GM12873 (cell line): ENCODE measurements at regions not wholly inside any gene's neighbourhood (a gene's known extent, or its start where the extent isn't known, plus 50 kb on each side); places are given as distances from the start of the nearest gene placed in this dataset.

ENCODE experiments used
- TF ChIP-seq, protein P1 (sequence below): IDR thresholded peaks from 2 replicates; pipeline ENCODE4 v1.5.1; 2012; ENCODE audit warnings: low read depth, mild to moderate bottlenecking, moderate library complexity, low read length, control low read depth; ENCODE audit not compliant: insufficient read depth; ENCODE audit errors: missing control alignments

DNA sequence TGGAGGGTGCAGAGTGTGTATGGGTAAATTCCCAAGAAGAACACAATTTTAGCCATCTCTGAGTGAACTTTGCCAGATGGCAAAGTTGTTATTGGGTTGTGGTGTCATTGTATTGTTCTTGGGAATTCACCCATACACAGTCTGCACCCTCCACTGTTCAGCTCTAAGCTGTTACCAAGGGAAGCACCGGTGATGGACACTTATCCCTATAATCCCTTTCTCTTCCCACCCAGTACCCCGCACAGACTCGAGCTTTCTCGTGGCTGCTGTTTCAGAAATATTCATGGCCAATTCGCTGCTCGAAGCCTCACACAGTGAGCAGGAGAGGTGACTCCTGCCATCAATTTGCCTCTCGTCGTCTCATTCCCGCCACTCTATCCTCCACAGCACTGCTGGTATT, 95.7 kb upstream of the PALMD start:
- TF ChIP-seq, protein P1, sequence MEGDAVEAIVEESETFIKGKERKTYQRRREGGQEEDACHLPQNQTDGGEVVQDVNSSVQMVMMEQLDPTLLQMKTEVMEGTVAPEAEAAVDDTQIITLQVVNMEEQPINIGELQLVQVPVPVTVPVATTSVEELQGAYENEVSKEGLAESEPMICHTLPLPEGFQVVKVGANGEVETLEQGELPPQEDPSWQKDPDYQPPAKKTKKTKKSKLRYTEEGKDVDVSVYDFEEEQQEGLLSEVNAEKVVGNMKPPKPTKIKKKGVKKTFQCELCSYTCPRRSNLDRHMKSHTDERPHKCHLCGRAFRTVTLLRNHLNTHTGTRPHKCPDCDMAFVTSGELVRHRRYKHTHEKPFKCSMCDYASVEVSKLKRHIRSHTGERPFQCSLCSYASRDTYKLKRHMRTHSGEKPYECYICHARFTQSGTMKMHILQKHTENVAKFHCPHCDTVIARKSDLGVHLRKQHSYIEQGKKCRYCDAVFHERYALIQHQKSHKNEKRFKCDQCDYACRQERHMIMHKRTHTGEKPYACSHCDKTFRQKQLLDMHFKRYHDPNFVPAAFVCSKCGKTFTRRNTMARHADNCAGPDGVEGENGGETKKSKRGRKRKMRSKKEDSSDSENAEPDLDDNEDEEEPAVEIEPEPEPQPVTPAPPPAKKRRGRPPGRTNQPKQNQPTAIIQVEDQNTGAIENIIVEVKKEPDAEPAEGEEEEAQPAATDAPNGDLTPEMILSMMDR: no peak

DNA sequence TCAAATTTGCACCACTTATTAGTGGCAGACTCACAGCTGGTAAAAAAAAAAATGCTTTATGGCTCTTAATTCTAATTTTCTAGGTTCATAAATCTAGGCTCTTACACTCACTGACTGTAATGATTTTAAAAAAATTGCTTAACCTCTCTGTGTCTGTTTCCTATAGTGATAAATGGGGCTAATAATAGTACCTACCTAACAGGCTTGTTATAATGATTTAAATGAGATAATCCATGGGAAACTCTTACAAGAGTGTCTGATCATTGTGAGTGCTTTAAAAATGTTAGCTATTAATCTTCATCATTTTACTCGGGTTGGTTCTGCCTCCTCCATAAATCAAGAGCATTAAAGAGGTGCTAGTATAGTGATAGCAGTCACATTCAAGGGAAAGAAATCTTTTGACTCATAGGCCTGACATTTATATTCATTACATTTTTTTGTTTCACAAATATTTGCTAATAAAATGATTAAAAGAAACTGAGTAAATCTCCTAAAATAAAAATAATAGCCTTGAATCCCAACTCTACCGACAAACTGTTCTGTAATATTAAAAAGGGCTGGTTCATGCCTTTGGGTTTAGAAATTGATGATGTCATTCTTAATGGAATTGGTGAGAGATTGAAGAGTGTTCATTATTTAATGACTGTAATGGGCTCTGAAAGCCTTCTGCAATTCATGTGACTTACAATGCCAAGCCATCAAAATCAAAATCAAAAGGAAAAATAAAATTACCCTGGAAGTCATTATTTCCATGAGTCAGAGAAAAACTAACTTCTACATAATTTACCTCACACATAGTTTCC, 93.9 kb upstream of the PALMD start:
- TF ChIP-seq, protein P1: no peak

DNA sequence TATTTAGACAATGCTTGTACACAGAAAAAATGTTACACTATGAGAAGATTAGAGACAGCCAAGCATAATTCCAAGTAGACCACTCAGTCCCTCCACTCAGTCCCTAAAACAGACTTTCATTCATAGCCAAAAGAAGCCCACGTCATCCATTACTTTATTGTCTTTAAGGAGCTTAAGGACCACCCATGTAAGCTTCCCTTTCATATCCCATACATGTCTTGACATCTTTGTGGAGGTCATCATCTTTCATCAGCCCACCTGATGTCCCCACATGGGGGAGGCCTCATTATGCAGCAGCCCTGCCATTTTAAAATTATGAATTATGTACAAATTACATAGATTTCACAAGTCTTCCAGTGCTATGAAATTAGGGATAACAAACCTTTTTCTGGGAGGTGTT, 92.6 kb upstream of the PALMD start:
- TF ChIP-seq, protein P1: no peak

DNA sequence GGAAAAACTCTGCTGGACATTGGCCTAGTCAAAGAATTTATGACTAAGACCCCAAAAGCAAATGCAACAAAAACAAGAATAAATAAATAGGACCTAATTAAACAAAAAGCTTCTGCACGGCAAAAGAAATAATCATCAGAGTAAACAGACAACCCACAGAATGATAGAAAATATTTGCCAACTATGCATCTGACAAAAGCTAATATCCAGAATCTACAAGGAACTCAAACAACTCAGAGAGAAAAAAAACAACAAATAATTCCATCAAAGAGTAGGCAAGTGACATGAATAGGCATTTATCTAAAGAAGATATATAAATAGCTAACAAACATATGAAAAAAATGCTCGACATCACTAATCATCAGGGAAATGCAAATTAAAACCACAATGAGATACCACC, 91.2 kb upstream of the PALMD start:
- TF ChIP-seq, protein P1: no peak

DNA sequence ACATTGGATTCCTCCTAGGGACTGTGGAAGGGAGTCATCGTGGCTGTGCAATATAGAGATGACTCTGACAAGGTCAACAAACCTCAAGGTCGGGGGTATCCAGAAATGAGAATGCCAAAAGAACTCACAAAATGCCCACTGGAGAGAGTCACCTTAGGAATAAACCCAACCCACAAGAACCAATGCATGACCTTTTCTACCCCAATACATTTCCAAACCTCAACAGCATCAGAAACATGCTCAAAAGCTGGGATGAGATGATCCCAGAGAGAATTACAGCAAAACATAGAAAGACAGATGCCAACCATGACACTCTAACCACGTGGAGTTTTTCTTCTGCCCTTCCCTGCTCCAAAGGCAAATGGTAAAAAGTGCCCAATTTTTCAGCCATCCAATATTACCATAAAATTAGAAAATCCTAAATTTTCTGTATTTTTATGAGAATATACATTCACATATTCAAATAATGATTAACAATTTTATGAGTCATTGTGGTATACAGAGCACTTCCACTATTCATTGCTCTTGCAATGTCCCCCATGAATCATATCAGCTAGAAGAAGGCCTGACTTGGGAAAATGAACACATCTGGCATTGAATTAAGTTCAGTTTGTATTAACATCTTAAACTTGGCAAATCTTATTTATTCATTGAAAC, 88.2 kb upstream of the PALMD start:
- TF ChIP-seq, protein P1: no peak

DNA sequence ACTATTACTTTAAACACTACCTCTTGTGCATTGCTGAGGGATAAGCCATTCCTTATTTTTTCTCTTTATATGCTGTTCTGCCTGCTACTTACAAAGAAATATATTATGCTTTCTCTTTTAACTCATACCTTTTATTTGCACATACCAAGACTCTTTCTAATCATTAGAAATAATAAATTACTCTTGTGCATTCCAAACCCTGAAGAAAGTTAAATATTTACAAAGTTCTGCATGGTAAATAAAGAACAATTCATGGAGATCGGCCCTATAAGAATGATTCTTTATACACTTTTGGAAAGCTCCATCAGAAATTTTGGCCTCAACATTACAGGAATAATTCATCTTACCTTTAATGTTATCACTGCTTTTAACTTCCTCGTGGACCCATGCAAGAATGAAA, 86.7 kb upstream of the PALMD start:
- TF ChIP-seq, protein P1: no peak

DNA sequence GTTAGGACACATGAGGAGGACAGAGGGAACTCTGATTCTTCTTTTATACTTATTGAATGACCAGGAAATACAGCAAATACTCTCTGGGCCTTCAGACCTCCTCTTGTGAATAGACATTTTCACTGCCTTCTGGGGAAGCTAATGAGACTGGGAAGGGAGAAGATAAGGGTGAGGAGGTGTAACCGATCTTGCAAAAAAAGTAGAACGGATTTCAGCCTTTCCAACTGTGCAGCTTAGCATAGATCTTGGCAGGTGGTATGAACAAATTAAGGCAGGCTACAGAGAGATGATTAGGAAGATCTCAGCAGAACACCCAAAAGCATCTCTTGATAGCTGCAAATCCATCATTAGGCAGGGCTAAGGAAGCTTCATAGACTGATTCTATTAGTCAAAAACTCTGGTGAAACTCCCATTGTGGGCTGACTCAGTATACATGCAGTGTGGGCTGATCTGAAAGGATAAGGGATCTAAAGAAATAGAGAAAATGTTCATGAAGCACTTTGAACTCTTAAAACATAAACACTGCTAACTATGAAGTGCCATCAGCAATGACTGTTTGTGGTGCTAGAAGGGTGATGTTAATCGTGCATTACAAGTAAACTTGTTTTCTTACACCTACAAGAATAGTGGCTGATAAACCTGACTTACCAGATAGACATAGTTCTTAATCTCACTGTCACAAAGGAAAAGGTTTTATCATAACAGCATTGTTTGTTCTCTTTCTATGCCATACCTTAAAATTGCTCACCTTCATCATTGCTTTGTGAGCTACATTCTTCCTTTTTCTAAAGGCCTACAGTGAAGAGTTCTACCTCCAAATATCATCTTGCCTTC, 85.5 kb upstream of the PALMD start:
- TF ChIP-seq, protein P1: no peak
